Memory B cell (primary cell): ENCODE measurements at regions not wholly inside any gene's neighbourhood (a gene's known extent, or its start where the extent isn't known, plus 50 kb on each side); places are given as distances from the start of the nearest gene placed in this dataset.

Experiments used
- ATAC-seq: fragments of 150-1000 bp; cut with Tn5 transposase; 2 replicates; pipeline ENCODE4 v1.10.0; 2021; ENCODE audit warnings: low read depth, mild to moderate bottlenecking, moderate library complexity
- DNase-seq, 2 donors: peaks; one replicate each; pipeline ENCODE4 v3.0.0; 2022; ENCODE audit warnings: low spot score in 2 of 2
- H3K27ac Mint-ChIP-seq: one replicate; pipeline ENCODE4 v1.8.0; 2022; ENCODE audit warnings: mild to moderate bottlenecking, moderate library complexity, mixed read lengths
- H3K27me3 Mint-ChIP-seq: one replicate; pipeline ENCODE4 v1.8.0; 2022; ENCODE audit warnings: mixed read lengths
- H3K36me3 Mint-ChIP-seq: one replicate; pipeline ENCODE4 v1.8.0; 2022; ENCODE audit warnings: mild to moderate bottlenecking, mixed read lengths
- H3K4me1 Mint-ChIP-seq: one replicate; pipeline ENCODE4 v1.8.0; 2022; ENCODE audit warnings: mixed read lengths
- H3K4me3 Mint-ChIP-seq: one replicate; pipeline ENCODE4 v1.8.0; 2022; ENCODE audit warnings: mild to moderate bottlenecking, moderate library complexity, mixed read lengths
- H3K9me3 Mint-ChIP-seq: one replicate; pipeline ENCODE4 v1.8.0; 2022; ENCODE audit warnings: mixed read lengths

DNA sequence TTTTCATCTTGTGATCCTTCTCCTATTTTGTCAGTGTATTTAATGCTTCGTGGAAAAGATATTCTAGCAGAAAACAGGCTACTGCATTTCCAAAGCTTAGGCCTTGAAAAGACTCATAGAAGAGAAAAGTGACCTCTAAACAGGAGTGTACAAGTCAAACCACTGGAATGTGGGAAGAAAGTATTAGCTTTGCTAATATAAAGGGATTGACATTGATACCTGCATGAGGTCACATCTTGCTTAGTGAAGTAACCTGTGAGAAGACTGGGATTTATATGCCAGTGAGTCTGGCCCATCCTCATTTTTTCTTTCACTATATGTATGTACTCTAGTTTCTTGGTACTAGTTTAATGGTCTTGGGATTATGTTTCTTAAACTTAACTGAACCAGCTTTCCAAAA, 132.9 kb upstream of the TMC3 start:
- Mint-ChIP-seq H3K27ac (no peak overlapping the region), H3K4me3 (no peak overlapping the region), H3K9me3 (no peaks in the 10 kb centered on the region), H3K4me1 (no peaks in the 10 kb centered on the region), H3K27me3 (peaks cover 9% of the 10 kb centered on the region), H3K36me3 (no peaks in the 10 kb centered on the region)
- no peak for ATAC-seq
- DNase-seq: no peak

DNA sequence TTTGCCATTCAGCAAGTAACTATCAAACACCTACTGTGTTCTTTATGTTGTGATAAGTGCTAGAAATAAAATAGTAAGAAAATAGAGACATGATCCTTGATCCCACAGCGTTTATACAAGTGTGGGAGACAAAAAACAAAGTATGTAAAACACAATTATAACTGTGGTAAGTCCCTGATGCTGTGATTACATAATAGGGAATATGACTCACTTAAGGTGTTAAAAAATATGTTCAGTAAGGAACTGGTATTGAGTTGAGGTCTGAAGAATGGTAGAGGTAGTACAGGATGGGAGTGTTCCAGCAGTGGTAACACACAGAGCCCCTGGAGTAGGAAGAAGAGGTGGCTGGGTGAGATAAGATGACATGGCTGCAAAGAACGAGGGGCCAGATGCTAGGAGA, 132.1 kb upstream of the TMC3 start:
- Mint-ChIP-seq H3K4me3 (no peak overlapping the region), H3K36me3 (no peaks in the 10 kb centered on the region), H3K9me3 (no peaks in the 10 kb centered on the region), H3K27ac (no peak overlapping the region), H3K27me3 (peaks cover 9% of the 10 kb centered on the region), H3K4me1 (no peaks in the 10 kb centered on the region)
- DNase-seq: no peak
- ATAC-seq: no peak

DNA sequence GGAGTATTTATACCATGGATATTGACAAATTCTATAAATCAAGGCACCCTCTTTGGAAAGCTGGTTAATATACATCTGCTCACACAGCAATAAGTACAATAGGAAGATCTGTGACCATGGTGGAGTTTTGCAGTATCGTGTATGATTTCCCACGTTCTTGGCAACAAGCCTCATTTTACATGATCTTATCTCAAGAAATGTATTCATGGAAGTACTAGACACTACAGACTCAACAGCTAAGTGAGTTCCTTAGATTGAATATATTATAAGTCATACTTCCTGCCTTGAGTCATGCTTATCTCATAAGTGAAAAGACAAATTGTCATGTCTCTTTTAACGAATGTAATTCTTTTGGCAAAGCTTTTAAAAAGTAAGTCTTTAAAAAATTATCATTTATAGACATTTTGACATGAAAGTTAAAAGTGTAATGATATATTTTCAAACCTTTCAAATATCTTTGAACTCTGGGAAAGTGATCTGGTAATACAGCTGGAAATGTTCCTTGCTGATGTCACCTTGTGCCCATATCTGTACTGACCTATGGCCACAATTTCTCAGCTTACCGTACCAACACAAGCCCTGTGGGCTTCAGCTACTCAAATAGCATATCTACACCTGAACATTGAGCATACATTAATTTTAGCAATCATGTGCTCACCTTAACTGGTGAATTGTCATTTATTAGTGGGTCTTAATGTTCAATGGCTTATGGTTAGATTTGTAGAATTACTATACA, 130.3 kb upstream of the TMC3 start:
- H3K27me3 Mint-ChIP-seq: peaks cover 6% of the 10 kb centered on the region
- H3K36me3 Mint-ChIP-seq: no peaks in the 10 kb centered on the region
- H3K4me3 Mint-ChIP-seq: no peak overlapping the region
- no peaks in the 10 kb centered on the region for H3K4me1 Mint-ChIP-seq
- ATAC-seq (no peak), DNase-seq (no peak)
- H3K27ac Mint-ChIP-seq: no peak overlapping the region
- H3K9me3 Mint-ChIP-seq: peaks cover 1% of the 10 kb centered on the region

- peaks cover 1% of the 10 kb centered on the region for H3K9me3 Mint-ChIP-seq
- H3K27ac Mint-ChIP-seq: no peak overlapping the region
- no peaks in the 10 kb centered on the region for H3K4me1 Mint-ChIP-seq
- no peak for DNase-seq
- peaks cover 8% of the 10 kb centered on the region for H3K27me3 Mint-ChIP-seq
- no peak overlapping the region for H3K4me3 Mint-ChIP-seq
- H3K36me3 Mint-ChIP-seq: no peaks in the 10 kb centered on the region
- no peak for ATAC-seq
These were observed 128.4 kb upstream of the TMC3 start for GRCh38 chr15:81502439-81502838.

- no peak for ATAC-seq
- Mint-ChIP-seq H3K36me3 (no peaks in the 10 kb centered on the region), H3K27ac (no peak overlapping the region), H3K27me3 (peaks cover 4% of the 10 kb centered on the region), H3K4me1 (no peaks in the 10 kb centered on the region), H3K9me3 (peaks cover 1% of the 10 kb centered on the region), H3K4me3 (no peak overlapping the region)
- no peak for DNase-seq
These were observed 126.1 kb upstream of the TMC3 start for GRCh38 chr15:81500081-81500480.

- Mint-ChIP-seq H3K9me3 (peaks cover 1% of the 10 kb centered on the region), H3K27ac (no peak overlapping the region), H3K4me3 (no peak overlapping the region), H3K27me3 (peaks cover 6% of the 10 kb centered on the region), H3K36me3 (no peaks in the 10 kb centered on the region), H3K4me1 (no peaks in the 10 kb centered on the region)
- DNase-seq (no peak), ATAC-seq (no peak)
These were observed 124.3 kb upstream of the TMC3 start for GRCh38 chr15:81498294-81498693.

GRCh38 chr15:81497238-81497637, 123.2 kb upstream of the TMC3 start:
- DNase-seq (no peak), ATAC-seq (no peak)
- peaks cover 1% of the 10 kb centered on the region for H3K9me3 Mint-ChIP-seq
- peaks cover 6% of the 10 kb centered on the region for H3K27me3 Mint-ChIP-seq
- H3K4me3 Mint-ChIP-seq: no peak overlapping the region
- no peak overlapping the region for H3K27ac Mint-ChIP-seq
- H3K36me3 Mint-ChIP-seq: no peaks in the 10 kb centered on the region
- no peaks in the 10 kb centered on the region for H3K4me1 Mint-ChIP-seq

DNA sequence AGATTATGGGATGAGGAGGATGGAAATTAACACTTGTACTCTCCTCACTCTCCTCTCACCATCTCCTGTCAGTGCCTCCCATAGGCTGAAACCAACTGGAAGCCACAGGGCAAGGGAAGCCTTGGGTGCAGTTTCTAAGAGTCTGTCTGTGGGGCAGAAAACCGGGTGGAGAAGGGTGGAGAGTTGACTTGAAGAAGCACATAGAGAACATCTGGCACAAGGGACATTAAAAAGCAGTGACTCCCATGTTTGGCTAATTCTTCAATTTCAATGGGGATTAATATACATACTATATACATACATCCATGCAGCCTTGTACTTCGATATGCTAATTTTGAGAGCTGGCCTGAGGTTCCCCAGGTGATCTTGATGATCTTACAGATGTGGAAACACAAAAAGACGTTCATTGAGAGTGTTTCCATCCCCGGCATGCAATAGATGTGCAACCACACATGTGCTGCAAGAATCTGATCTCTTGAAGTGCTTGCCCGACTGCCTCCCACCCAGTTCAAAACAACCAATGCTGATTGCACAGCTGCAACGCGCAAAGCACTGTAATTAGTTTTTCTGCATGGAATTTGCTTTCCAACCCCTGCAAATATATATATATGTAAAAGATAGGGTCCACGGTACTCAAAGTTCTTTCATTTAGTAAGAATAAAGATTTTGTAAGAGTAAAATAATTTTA, 121.9 kb upstream of the TMC3 start:
- ATAC-seq (no peak), DNase-seq (no peak)
- Mint-ChIP-seq H3K36me3 (no peaks in the 10 kb centered on the region), H3K4me1 (no peaks in the 10 kb centered on the region), H3K9me3 (peaks cover 1% of the 10 kb centered on the region), H3K4me3 (no peak overlapping the region), H3K27me3 (peaks cover 11% of the 10 kb centered on the region), H3K27ac (no peak overlapping the region)

- DNase-seq: no peak
- Mint-ChIP-seq H3K27me3 (peaks cover 11% of the 10 kb centered on the region), H3K9me3 (no peaks in the 10 kb centered on the region), H3K4me1 (no peaks in the 10 kb centered on the region), H3K4me3 (no peak overlapping the region), H3K36me3 (no peaks in the 10 kb centered on the region), H3K27ac (no peak overlapping the region)
- ATAC-seq: no peak
These were observed 119.1 kb upstream of the TMC3 start for GRCh38 chr15:81492969-81493645.

DNA sequence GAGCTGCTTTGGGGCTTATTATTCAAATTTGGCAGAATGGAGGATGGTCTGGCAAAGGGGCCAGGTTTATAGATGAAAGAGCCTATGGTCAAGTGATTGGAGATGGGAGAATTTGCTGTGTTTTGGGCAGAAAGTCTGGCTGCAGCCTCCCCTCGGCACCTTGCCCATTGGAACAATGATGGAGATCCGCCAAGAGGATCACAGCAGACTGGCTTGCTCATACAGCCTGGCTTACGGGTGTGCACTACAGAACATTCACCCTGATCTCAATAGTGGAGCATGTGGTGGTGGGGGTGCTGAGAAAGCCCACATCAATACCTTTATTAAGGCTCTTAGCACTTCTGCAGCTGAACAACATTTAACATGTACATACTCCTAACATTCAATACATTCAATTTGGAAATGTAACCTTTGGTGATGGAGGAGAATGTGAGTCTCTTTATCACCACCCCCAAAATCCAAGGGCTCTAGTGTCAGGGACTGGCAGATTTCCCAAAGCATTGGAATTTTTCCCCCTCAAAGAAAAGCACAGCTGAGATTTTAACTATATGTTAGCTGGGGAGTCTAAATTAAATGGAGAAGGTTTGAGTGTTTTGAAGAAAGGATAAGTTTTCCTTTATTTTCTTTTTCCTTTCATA, 118.4 kb upstream of the TMC3 start:
- DNase-seq (no peak), ATAC-seq (no peak)

DNA sequence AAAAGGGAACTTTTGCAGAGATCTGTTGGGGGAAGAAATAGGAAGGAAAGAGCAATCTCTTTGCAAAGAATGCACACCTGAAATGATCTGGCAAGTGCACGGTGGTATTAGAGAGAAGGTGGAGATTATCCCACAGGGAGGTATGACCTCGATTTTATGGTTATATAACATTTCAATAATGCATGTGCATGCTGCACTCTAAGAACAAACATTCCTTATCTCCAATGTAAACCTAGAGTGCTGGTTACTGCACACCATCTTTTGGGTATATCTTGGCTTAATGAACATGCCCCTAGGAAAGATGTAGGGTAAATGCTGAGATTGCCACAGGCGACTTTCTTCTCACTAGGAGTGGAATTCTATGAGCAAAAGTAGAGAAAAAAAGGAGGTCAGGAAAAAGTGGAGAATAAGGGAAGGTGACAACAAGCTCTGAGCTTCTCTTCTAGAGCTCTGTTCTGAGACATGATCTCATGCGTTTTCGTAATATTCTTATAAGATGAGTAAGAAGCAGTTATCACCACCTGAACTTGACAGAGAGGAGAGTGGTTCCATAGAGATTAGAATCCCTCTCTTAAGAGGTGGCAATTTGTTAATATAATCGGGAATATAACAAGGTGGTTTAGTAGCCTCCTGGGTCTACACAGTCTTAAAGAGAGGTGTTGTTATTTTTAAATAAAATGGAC, 117.5 kb upstream of the TMC3 start:
- no peaks in the 10 kb centered on the region for H3K4me1 Mint-ChIP-seq
- H3K36me3 Mint-ChIP-seq: no peaks in the 10 kb centered on the region
- H3K27ac Mint-ChIP-seq: no peak overlapping the region
- no peak overlapping the region for H3K4me3 Mint-ChIP-seq
- ATAC-seq: no peak
- peaks cover 14% of the 10 kb centered on the region for H3K27me3 Mint-ChIP-seq
- no peak for DNase-seq
- H3K9me3 Mint-ChIP-seq: no peaks in the 10 kb centered on the region

More for the DNA sequence above, 118.4 kb upstream of the TMC3 start:
- H3K27me3 Mint-ChIP-seq: peaks cover 11% of the 10 kb centered on the region
- no peak overlapping the region for H3K27ac Mint-ChIP-seq
- H3K4me3 Mint-ChIP-seq: no peak overlapping the region
- H3K36me3 Mint-ChIP-seq: no peaks in the 10 kb centered on the region
- no peaks in the 10 kb centered on the region for H3K4me1 Mint-ChIP-seq
- no peaks in the 10 kb centered on the region for H3K9me3 Mint-ChIP-seq

GRCh38 chr15:81485806-81486205, 111.8 kb upstream of the TMC3 start:
- Mint-ChIP-seq H3K4me1 (no peaks in the 10 kb centered on the region), H3K27me3 (peaks cover 9% of the 10 kb centered on the region), H3K36me3 (no peaks in the 10 kb centered on the region), H3K9me3 (no peaks in the 10 kb centered on the region), H3K4me3 (no peak overlapping the region), H3K27ac (no peak overlapping the region)
- no peak for DNase-seq
- ATAC-seq: no peak

DNA sequence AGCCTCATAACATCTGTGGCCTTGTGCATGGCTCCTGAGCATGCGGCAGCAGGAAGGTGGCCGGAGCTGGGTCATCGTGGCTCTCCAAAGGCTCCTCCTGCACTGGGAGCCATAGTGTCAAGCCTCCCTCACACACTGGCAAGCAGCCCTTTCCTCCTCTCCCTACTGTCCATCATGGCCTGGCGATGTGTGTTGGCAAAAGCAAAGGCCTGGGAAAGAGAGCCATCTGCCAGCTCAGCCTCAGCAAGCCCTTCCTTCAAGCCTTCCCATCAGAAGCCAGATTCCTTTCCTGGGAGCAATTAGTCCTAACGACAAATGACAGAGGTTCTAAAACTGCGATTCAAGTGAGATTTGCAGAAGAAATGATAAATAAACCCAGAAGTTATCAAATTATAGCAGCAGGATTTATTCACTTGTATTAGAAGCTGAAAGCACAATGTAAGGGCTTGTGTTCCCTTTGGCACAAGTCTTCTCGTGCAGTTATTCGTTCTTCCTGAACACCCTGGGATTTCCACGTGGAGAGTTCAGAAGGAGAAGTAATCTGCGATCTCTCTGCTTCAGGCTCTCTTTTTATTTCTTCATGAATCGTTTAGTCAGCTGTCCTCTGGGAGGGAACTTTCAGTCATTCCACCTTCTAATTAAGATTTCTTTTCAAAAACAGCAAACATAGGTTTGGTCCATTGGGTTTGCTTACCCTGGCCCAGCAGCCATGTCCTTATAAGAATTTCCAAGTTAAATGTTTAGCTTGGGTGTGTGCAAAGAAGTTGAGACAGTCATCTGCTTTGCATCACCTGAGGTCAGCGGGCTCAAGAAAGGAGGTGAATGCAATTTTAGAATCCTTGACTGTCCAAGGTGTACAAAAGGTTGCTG, 110.3 kb upstream of the TMC3 start:
- no peak for ATAC-seq

More for the DNA sequence above, 110.3 kb upstream of the TMC3 start:
- H3K27me3 Mint-ChIP-seq: peaks cover 10% of the 10 kb centered on the region
- no peaks in the 10 kb centered on the region for H3K4me1 Mint-ChIP-seq
- no peak overlapping the region for H3K27ac Mint-ChIP-seq
- H3K9me3 Mint-ChIP-seq: no peaks in the 10 kb centered on the region
- H3K36me3 Mint-ChIP-seq: no peaks in the 10 kb centered on the region
- DNase-seq: no peak
- H3K4me3 Mint-ChIP-seq: no peak overlapping the region
